ENCODE measurements at regions not wholly inside any gene's neighbourhood (a gene's known extent, or its start where the extent isn't known, plus 50 kb on each side); places are given as distances from the start of the nearest gene placed in this dataset.

DNA sequence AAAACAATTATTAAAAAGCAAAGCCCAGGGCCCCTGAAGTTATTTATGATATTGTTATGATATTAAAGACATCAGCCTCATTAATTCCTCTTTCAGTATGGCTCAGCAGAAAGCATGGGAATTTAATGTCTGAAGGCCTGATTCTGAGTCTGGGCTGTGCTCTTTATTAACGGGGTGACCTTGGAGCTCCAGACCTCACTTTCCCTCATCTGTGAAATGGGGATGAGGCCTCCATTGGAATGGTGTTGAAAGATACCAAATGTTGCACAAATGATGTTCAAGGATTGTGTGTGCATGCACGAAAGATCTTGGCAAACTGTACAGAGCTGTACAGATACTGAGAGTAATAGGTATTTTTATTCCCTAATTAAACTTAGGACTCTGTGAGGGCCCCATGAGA, 92.3 kb upstream of the PCBD1 start:
- in situ Hi-C loops (cut with HindIII; ENCODE audit: low pct_unique_long_range_greater_than_20kb, low sequenced_read_pairs) (no loop called here), intact Hi-C loops (cut with micrococcal nuclease; ENCODE audit: unreplicated experiment) (no loop called here)
- no peak overlapping the region for H3K27ac ChIP-seq (ENCODE audit: low read length)
- ATAC-seq (no peak), DNase-seq (ENCODE audit: low read depth, low spot score) (no peak)
- no peak overlapping the region for H3K4me3 ChIP-seq (ENCODE audit: low read depth in 2 of 2, low read length in 2 of 2)
- POLR2A ChIA-PET = no interaction called here
- H3K27me3 ChIP-seq (ENCODE audit: control insufficient read depth, insufficient read depth, low read length) = 0 out of 2 replicates have a peak, but pooled peaks cover 3% of the 10 kb centered on the region
- H3K36me3 ChIP-seq (ENCODE audit: control insufficient read depth, insufficient read depth, low read length) = no peaks in the 10 kb centered on the region
- H3K9me3 ChIP-seq (ENCODE audit: control insufficient read depth, insufficient read depth, low read depth, low read length) = no peaks in the 10 kb centered on the region
- BruUV-seq (replicated peaks) = no TSS peak
- H3K4me1 ChIP-seq (ENCODE audit: control insufficient read depth, insufficient read depth, low read length) = no peaks in the 10 kb centered on the region
- CTCF ChIA-PET = no interaction called here
- TF ChIP-seq SIN3A (IDR thresholded peaks at IDR 0.05; ENCODE audit: borderline replicate concordance, insufficient read depth, low read depth, low read length) = no peak

DNA sequence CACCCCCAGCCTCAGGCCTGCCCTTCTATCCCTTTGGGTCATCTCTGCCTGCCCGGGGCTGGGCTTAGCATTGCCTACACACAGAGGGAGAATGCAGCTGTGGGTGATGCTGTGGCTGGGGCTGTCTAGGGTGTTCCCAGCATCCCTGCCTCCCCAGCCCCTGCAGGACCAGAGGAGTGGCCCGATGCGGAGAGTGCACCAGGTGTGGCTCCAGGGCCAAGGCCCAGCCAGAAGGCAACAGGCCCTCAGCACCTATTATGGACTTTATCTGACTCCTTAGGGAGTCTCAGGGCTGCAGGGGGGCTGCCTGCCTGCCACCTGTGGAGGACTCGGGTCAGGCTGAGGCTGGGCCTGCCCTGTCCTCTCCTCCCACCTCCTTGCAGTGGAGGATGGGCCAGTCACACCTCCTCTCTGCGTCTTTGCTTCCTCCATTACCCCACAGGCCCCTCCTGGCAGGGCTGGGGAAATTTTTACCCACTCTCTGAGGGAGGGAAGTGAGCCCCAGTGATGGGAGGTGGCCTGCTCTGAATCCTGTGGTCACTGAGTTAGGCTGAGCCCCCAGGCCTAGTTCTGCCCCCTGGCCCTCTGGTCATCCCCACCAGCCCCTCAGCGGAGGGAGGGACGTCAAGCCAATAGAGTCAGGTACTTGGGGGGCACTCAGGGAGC, 92.9 kb upstream of the PCBD1 start:
- intact Hi-C loops (cut with micrococcal nuclease; ENCODE audit: unreplicated experiment) (no loop called here), in situ Hi-C loops (cut with HindIII; ENCODE audit: low pct_unique_long_range_greater_than_20kb, low sequenced_read_pairs) (no loop called here)
- TF ChIP-seq, protein P1, sequence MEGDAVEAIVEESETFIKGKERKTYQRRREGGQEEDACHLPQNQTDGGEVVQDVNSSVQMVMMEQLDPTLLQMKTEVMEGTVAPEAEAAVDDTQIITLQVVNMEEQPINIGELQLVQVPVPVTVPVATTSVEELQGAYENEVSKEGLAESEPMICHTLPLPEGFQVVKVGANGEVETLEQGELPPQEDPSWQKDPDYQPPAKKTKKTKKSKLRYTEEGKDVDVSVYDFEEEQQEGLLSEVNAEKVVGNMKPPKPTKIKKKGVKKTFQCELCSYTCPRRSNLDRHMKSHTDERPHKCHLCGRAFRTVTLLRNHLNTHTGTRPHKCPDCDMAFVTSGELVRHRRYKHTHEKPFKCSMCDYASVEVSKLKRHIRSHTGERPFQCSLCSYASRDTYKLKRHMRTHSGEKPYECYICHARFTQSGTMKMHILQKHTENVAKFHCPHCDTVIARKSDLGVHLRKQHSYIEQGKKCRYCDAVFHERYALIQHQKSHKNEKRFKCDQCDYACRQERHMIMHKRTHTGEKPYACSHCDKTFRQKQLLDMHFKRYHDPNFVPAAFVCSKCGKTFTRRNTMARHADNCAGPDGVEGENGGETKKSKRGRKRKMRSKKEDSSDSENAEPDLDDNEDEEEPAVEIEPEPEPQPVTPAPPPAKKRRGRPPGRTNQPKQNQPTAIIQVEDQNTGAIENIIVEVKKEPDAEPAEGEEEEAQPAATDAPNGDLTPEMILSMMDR (IDR thresholded peaks at IDR 0.05) = no peak
- Histone ChIP-seq H3K27me3 (ENCODE audit: control insufficient read depth, insufficient read depth, low read length) (no peaks in the 10 kb centered on the region), H3K9me3 (ENCODE audit: control insufficient read depth, insufficient read depth, low read depth, low read length) (no peaks in the 10 kb centered on the region), H3K27ac (ENCODE audit: low read length) (no peak overlapping the region), H3K4me3 (ENCODE audit: low read depth in 2 of 2, low read length in 2 of 2) (no peak overlapping the region), H3K4me1 (ENCODE audit: control insufficient read depth, insufficient read depth, low read length) (no peaks in the 10 kb centered on the region), H3K36me3 (ENCODE audit: control insufficient read depth, insufficient read depth, low read length) (no peaks in the 10 kb centered on the region)
- POLR2A ChIA-PET = no interaction called here
- no TSS peak for BruUV-seq (replicated peaks)
- DNase-seq (ENCODE audit: low read depth, low spot score) (no peak), ATAC-seq (no peak)
- CTCF ChIA-PET = no interaction called here

DNA sequence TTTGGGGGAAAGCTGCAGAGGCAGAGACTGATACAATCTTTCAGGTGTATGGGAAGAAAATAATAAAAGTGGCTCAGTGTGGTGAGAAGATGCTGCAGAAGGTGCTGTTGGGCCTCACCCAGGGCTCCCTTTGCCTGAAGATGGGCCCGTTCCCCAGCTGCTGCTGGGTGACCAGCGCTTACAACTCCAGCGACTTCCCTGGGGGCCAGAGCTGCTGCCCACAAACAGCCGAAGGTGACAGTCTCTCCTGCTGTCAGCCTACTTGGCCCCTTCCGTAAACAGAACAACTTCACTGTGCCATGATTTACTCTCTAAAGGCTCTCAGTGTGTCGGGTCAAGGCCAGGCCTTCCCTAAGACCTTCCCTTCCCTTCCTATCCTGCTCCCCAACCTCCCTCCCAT, 93.6 kb upstream of the PCBD1 start:
- TF ChIP-seq, protein P1 (IDR thresholded peaks at IDR 0.05) = no peak
- TF ChIP-seq, protein P2, sequence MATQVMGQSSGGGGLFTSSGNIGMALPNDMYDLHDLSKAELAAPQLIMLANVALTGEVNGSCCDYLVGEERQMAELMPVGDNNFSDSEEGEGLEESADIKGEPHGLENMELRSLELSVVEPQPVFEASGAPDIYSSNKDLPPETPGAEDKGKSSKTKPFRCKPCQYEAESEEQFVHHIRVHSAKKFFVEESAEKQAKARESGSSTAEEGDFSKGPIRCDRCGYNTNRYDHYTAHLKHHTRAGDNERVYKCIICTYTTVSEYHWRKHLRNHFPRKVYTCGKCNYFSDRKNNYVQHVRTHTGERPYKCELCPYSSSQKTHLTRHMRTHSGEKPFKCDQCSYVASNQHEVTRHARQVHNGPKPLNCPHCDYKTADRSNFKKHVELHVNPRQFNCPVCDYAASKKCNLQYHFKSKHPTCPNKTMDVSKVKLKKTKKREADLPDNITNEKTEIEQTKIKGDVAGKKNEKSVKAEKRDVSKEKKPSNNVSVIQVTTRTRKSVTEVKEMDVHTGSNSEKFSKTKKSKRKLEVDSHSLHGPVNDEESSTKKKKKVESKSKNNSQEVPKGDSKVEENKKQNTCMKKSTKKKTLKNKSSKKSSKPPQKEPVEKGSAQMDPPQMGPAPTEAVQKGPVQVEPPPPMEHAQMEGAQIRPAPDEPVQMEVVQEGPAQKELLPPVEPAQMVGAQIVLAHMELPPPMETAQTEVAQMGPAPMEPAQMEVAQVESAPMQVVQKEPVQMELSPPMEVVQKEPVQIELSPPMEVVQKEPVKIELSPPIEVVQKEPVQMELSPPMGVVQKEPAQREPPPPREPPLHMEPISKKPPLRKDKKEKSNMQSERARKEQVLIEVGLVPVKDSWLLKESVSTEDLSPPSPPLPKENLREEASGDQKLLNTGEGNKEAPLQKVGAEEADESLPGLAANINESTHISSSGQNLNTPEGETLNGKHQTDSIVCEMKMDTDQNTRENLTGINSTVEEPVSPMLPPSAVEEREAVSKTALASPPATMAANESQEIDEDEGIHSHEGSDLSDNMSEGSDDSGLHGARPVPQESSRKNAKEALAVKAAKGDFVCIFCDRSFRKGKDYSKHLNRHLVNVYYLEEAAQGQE (IDR thresholded peaks at IDR 0.05; ENCODE audit: insufficient read depth in 1 of 2, low read depth in 2 of 2, low read length in 1 of 2) = no peak
- TF ChIP-seq TCF7L2 (IDR thresholded peaks at IDR 0.05; ENCODE audit: low read depth, low read length) (no peak), POLR2AphosphoS5 (IDR thresholded peaks at IDR 0.05; ENCODE audit: low read depth, low read length) (no peak), SIN3A (IDR thresholded peaks at IDR 0.05; ENCODE audit: borderline replicate concordance, insufficient read depth, low read depth, low read length) (no peak)
- H3K27me3 ChIP-seq (ENCODE audit: control insufficient read depth, insufficient read depth, low read length) = no peaks in the 10 kb centered on the region
- H3K36me3 ChIP-seq (ENCODE audit: control insufficient read depth, insufficient read depth, low read length) = no peaks in the 10 kb centered on the region
- no peaks in the 10 kb centered on the region for H3K4me1 ChIP-seq (ENCODE audit: control insufficient read depth, insufficient read depth, low read length)
- in situ Hi-C loops (cut with HindIII; ENCODE audit: low pct_unique_long_range_greater_than_20kb, low sequenced_read_pairs) = no loop called here
- ATAC-seq (no peak), DNase-seq (ENCODE audit: low read depth, low spot score) (no peak)
- POLR2A ChIA-PET = no interaction called here
- no peaks in the 10 kb centered on the region for H3K9me3 ChIP-seq (ENCODE audit: control insufficient read depth, insufficient read depth, low read depth, low read length)
- H3K4me3 ChIP-seq (ENCODE audit: low read depth in 2 of 2, low read length in 2 of 2) = no peak overlapping the region
- CTCF ChIA-PET = no interaction called here
- intact Hi-C loops (cut with micrococcal nuclease; ENCODE audit: unreplicated experiment) = no loop called here
- H3K27ac ChIP-seq (ENCODE audit: low read length) = no peak overlapping the region
- BruUV-seq (replicated peaks) = no TSS peak

Measured in Panc1 (cell line).